HEK293 (cell line): ENCODE measurements at regions not wholly inside any gene's neighbourhood (a gene's known extent, or its start where the extent isn't known, plus 50 kb on each side); places are given as distances from the start of the nearest gene placed in this dataset.

Source experiments
- CTCF ChIP-seq: fragments of 450-650 bp; formaldehyde crosslinking; IDR thresholded peaks from 2 replicates; pipeline ENCODE4 v1.5.1; 2016; ENCODE audit warnings: missing biosample characterization, missing genetic modification characterization
- REST ChIP-seq: fragments of 450-650 bp; formaldehyde crosslinking; IDR thresholded peaks from 2 replicates; pipeline ENCODE4 v1.5.1; 2016; ENCODE audit warnings: missing biosample characterization, missing genetic modification characterization
- ZFP37 ChIP-seq: fragments of 450-650 bp; formaldehyde crosslinking; IDR thresholded peaks from 2 replicates; pipeline ENCODE4 v1.5.1; 2016; ENCODE audit warnings: missing biosample characterization, missing genetic modification characterization
- ZNF776 ChIP-seq: fragments of 450-650 bp; formaldehyde crosslinking; IDR thresholded peaks from 2 replicates; pipeline ENCODE4 v1.5.0; 2017; ENCODE audit warnings: missing biosample characterization, missing genetic modification characterization, borderline replicate concordance

GRCh38 chr10:78618050-78618449 lies 450.7 kb upstream of the ZMIZ1 start:
- no peak for TF ChIP-seq REST (tag by site-specific recombination)
- no peak for TF ChIP-seq ZFP37 (tag by site-specific recombination)
- TF ChIP-seq CTCF (tag by site-specific recombination): no peak
- TF ChIP-seq ZNF776: no peak
